GM12891 (cell line): ENCODE measurements at regions not wholly inside any gene's neighbourhood (a gene's known extent, or its start where the extent isn't known, plus 50 kb on each side); places are given as distances from the start of the nearest gene placed in this dataset.

Experiments used
- DNase-seq: peaks from one replicate; pipeline ENCODE4 v3.0.0; 2011; ENCODE audit warnings: low spot score; ENCODE audit not compliant: insufficient read length
- FAIRE-seq: peaks from 2 replicates; lab custom pipeline; 2011; peaks lifted over from hg19 to GRCh38; lab: Jason Lieb, UNC
- PAX5 ChIP-seq: IDR thresholded peaks from 2 replicates; pipeline ENCODE4 v1.6.1; 2011; ENCODE audit warnings: low read length, moderate library complexity, mild to moderate bottlenecking; ENCODE audit not compliant: insufficient read depth, severe bottlenecking
- POLR2A ChIP-seq: IDR thresholded peaks from 2 replicates; pipeline ENCODE4 v1.6.1; 2011; ENCODE audit warnings: low read depth, low read length, control low read depth
- POLR2AphosphoS5 ChIP-seq: IDR thresholded peaks from 2 replicates; pipeline ENCODE4 v1.6.1; 2011; ENCODE audit warnings: low read depth, low read length, control low read depth
- POU2F2 ChIP-seq: IDR thresholded peaks from 2 replicates; pipeline ENCODE4 v1.6.1; 2011; ENCODE audit warnings: low read depth, mild to moderate bottlenecking, control low read depth, low read length, moderate library complexity
- SPI1 ChIP-seq: IDR thresholded peaks from 2 replicates; pipeline ENCODE4 v1.6.1; 2011; ENCODE audit warnings: low read depth, low read length, control low read depth
- TAF1 ChIP-seq: IDR thresholded peaks from 2 replicates; pipeline ENCODE4 v1.6.1; 2011; ENCODE audit warnings: low read depth, low read length, control low read depth

DNA sequence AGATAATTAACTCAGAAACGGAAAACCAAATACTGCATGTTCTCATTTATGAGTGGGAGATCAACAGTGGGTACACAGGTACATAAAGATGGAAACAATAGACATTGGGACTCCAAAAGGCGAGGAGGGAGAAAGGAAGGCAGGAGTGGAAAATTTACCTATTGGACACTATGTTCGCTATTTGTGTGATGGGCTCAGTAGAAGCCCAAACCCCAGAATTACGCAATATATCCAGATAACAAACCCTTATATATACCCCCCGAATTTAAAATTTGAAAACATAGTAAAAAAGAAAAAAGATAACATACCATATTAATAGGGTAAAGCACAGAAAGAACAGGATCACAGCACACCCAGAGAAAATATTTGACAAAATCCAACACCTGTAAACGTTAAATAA, 1351.7 kb upstream of the FAM98A start:
- no peak for FAIRE-seq
- TF ChIP-seq POU2F2 (no peak), TAF1 (no peak), POLR2A (no peak), PAX5 (no peak), POLR2AphosphoS5 (no peak), SPI1 (no peak)
- DNase-seq: no peak

DNA sequence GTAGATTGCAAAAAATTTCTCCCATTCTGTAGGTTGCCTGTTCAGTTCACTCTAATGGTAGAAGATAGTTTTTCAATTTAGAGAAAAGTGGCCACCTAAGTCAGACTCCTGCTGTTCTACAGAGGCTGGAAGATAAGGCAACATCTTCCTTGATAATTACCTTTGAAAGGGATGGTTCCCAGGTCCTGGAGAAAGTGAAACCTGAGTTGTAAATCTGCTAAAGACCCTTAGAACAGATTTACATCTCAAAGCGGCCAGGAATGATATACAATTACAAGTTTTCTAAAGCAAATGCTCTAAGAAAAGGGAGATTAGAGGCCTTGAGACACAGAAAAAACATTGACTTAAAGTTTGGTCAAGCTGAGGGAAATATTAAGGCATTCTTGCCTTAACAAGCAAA, 1350.2 kb upstream of the FAM98A start:
- DNase-seq: no peak
- TF ChIP-seq SPI1 (no peak), POLR2A (no peak), PAX5 (no peak), POU2F2 (no peak), TAF1 (no peak), POLR2AphosphoS5 (no peak)
- no peak for FAIRE-seq

DNA sequence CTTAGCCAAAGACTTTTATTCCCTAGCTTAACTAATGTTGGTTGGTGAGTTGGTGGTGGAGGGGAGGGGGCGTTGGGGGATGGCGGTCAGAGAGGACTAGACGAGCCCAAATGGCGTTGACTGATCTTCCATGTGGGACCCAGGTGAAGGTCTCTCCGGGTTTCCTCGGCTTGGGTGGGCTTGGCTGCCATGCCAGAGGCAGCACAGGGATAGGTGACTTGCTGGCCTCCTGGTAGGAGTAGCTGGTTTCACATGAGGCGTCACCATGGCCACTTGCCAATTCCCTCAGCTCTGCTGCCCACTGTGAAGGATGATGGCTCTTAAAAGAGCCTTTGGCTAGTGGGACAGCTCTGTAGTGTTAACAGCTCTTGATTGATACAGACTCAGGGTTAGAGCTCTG, 1337.0 kb upstream of the FAM98A start:
- TF ChIP-seq POLR2AphosphoS5 (no peak), PAX5 (no peak), SPI1 (no peak), POU2F2 (no peak), TAF1 (no peak), POLR2A (no peak)
- FAIRE-seq (no peak), DNase-seq (no peak)

DNA sequence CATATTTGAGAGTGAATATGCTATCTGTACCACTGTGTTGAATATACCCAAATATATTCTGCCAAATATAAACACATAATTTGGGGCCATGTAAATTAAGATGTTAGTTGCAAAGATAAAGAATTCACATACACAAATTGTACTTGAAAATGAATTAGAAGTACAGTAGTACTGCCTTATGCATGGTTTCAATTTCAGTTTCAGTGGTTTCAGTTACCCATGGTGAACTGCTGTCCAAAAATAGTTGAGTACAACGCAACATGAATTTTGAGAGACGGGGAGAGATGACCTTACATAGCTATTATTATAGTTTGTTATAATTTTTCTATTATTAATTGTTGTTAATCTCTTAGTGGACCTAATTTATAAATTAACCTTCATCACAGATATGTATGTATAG, 1313.0 kb upstream of the FAM98A start:
- peak; percentile 86 for FAIRE-seq
- TF ChIP-seq POU2F2 (no peak), POLR2A (no peak), PAX5 (no peak), SPI1 (no peak), POLR2AphosphoS5 (no peak), TAF1 (no peak)

DNA sequence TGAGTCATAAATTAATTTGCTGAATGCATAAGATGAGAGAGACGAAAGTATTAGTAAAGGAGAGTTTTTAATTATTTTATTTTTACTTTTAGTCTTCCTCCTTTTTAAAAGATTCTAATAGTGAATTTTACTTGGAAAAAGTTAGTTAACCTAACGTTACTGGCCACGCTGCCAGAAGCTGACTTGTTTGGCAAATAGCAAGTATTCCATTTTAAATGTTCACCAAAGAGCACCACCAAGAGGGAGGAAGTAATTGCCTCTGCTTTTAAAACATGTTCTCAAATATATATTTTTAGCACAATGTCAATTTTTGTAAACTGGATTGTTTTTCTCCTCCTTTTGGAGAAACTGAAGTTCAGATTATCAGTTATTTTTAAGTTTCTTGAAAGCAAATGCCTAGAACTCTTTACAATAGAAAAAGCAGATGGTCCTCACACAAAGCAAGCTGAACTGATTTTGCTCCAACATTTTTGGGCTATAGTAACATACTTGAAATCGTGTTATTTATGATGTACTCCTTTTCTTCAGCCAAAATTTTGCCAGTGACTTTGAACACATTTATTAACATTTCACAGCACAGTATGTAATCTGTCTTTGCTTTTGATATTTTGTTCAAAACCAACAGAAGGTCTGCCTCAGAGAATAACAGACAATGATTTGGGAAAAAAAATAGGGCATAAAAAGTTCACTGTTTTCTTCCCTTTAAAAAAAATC, 1311.0 kb upstream of the FAM98A start:
- TF ChIP-seq SPI1: no peak
- no peak for TF ChIP-seq POLR2AphosphoS5
- FAIRE-seq (no peak), DNase-seq (no peak)

More for the DNA sequence above, 1313.0 kb upstream of the FAM98A start:
- DNase-seq: peak; percentile 1

DNA sequence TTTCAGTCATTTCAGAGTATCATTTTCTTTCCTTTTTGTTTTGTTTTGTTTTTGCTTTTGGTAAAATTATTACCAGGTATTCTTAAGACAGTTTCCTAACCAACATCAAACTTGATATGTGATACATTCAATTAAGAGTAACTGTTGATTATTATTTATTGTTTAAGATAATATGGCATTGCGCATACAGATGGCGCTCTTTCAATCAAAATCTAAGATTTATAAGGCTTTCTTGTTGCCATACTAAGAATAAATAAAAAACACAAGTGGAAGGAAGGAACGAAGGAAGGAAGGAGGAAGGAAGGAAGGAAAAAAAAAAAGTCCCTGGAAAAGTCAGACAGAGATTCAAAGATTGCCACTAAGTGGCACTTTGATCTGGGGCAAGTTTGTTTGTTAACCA, 1308.7 kb upstream of the FAM98A start:
- FAIRE-seq: no peak
- TF ChIP-seq POLR2A (no peak), PAX5 (no peak), TAF1 (no peak), POU2F2 (no peak), POLR2AphosphoS5 (no peak), SPI1 (no peak)
- DNase-seq: no peak

DNA sequence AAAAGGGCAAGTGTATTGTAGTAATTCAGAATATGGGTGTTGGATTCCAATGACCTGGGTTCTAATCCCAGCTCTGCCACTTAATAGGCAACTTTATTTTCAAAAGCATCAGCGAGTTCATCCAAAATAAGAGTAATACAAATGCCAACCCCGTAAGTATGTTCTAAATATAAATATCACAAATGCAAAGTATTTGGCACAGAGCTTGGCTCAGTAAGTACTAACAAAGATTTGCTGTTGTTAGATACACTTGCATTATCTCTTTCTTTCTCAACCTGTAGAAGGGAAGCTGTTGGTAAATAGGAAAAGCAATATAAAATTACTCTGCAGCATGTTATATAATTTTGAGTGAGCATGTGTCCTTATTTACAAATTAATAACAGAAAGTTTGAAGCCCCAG, 1302.6 kb upstream of the FAM98A start:
- FAIRE-seq: no peak
- DNase-seq: no peak
- TF ChIP-seq SPI1: no peak
- TF ChIP-seq TAF1: no peak
- TF ChIP-seq POU2F2: no peak
- TF ChIP-seq POLR2A: no peak
- no peak for TF ChIP-seq POLR2AphosphoS5
- no peak for TF ChIP-seq PAX5

DNA sequence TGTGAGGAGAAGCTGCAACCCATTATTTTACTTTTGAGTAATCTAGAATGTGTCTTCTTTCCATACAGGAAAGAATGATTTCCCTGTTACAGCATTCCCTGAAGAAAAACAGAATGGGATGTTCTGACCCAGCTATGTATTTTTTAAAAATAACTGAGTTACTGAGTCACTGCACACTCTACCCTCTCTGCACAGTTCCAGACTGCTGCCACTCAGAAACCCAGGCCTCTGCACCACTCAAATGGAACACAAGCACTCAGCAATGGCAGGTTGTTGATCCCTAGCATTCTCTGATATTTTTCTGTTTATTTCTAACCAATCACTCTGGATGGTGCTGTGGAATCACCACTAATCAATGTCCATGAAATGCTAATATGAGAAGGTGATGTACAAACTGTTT, 1300.0 kb upstream of the FAM98A start:
- TF ChIP-seq TAF1 (no peak), POLR2AphosphoS5 (no peak), POU2F2 (no peak), PAX5 (no peak)
- no peak for FAIRE-seq
- no peak for DNase-seq

DNA sequence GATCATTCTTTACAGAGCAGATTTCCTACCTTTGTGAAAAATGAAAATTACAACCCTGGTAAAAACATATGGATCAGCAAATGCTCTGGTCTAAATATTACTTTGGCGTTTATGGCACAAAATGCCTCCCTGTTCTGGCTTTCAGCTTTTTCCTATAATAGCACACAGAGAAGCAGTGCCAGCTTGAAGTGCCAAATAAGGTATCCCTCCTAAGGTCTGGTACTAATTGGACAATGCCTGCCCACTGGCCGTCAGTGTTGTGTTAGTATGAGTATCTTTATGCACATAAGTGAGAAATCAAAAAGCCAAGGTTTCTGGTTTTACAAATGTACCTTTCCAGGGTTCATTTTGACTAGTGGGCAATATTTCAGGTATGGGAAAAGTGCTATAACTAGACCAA, 1293.7 kb upstream of the FAM98A start:
- TF ChIP-seq PAX5: no peak
- no peak for TF ChIP-seq POLR2AphosphoS5
- no peak for TF ChIP-seq POLR2A
- TF ChIP-seq POU2F2: no peak
- TF ChIP-seq TAF1: no peak
- FAIRE-seq (no peak), DNase-seq (no peak)

DNA sequence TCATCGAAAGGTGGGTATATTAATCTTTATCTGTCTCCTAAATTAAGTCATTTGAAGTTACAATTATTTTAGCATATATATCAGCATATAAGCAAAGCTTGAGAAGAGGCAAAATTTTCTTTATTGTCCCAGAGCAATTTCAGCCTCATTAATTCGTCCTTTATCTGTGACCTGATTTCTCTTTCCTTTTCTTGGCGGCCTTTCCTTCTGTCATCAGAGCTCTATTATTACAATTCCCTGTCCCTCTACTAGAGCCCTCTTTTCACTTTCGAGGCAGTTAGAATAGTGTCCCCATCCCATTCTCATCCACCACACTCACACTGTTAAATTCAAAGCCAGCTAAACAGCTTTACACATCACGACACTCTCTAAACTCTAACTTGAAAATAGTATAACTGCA, 1293.2 kb upstream of the FAM98A start:
- FAIRE-seq: no peak
- TF ChIP-seq POLR2AphosphoS5: no peak
- no peak for TF ChIP-seq POLR2A
- TF ChIP-seq SPI1: no peak
- TF ChIP-seq TAF1: no peak
- no peak for TF ChIP-seq PAX5
- TF ChIP-seq POU2F2: no peak
- DNase-seq: no peak
